Peyer's patch (tissue), 4 donors: ENCODE measurements at regions not wholly inside any gene's neighbourhood (a gene's known extent, or its start where the extent isn't known, plus 50 kb on each side); places are given as distances from the start of the nearest gene placed in this dataset.

Experiments used
- CTCF ChIP-seq, 6 experiments: fragments of 450-650 bp in 4 of 6; fragments of 200-600 bp in 2 of 6; sonication (generic) in 1 of 6; IDR thresholded peaks; one replicate each; pipeline ENCODE4 v1.5.1; 2017 to 2019; ENCODE audit warnings: antibody characterized with exemption in 6 of 6, mild to moderate bottlenecking in 3 of 6, moderate library complexity in 1 of 6
- POLR2A ChIP-seq, 2 donors: fragments of 450-650 bp; IDR thresholded peaks; one replicate each; pipeline ENCODE4 v1.5.1; 2017; ENCODE audit warnings: antibody characterized with exemption in 2 of 2, mild to moderate bottlenecking in 2 of 2, moderate library complexity in 2 of 2

DNA sequence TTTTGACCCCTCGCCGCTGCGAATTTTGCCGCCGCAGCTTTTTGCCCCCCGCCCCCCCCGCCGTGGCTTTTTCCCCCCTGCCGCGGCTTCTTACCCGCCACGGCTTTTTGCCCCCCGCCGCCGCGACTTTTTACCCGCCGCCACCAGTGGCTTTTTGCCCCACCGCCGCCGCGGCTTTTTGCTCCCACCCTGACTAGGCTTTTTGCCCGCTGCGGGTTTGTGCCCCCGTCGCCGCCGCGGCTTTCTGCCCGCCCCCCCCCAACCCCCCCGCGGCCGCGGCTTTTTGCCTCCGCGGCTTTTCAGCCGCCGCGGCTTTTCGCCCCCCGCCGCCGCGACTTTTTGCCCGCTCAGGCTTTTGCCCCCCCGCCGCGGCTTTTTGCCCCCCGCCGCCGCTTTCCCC is 598.1 kb downstream of the GOLGA6L6 start:
- TF ChIP-seq CTCF (IDR thresholded peaks at IDR 0.05) (no peak), POLR2A (IDR thresholded peaks at IDR 0.05) (no peak)
